ENCODE measurements at regions not wholly inside any gene's neighbourhood (a gene's known extent, or its start where the extent isn't known, plus 50 kb on each side); places are given as distances from the start of the nearest gene placed in this dataset.

GRCh38 chr13:18998389-18998788, 183.2 kb downstream of the TUBA3C start:
- DNase-seq = no peak
- intact Hi-C loops (cut with DNase I) = no loop called here
- no peaks in the 10 kb centered on the region for H3K4me1 ChIP-seq
- no peaks in the 10 kb centered on the region for H3K36me3 ChIP-seq
- H3K4me3 ChIP-seq = no peak overlapping the region
- ATAC-seq = peak in 1 of 2 donors; percentile 35
- no peak for TF ChIP-seq CTCF (IDR thresholded peaks at IDR 0.05)
- H3K27me3 ChIP-seq (ENCODE audit: low read depth) = no peaks in the 10 kb centered on the region
- peaks cover 4% of the 10 kb centered on the region for H3K9me3 ChIP-seq
- H3K27ac ChIP-seq = no peak overlapping the region

GRCh38 chr13:18996627-18997051, 185.0 kb downstream of the TUBA3C start:
- no peak for ATAC-seq
- no peak overlapping the region for H3K27ac ChIP-seq
- H3K27me3 ChIP-seq (ENCODE audit: low read depth) = no peaks in the 10 kb centered on the region
- no peak for TF ChIP-seq CTCF (IDR thresholded peaks at IDR 0.05)
- H3K4me1 ChIP-seq = no peaks in the 10 kb centered on the region
- no peaks in the 10 kb centered on the region for H3K36me3 ChIP-seq
- intact Hi-C loops (cut with DNase I) = no loop called here
- peaks cover 8% of the 10 kb centered on the region for H3K9me3 ChIP-seq
- DNase-seq = no peak
- no peak overlapping the region for H3K4me3 ChIP-seq

- peaks cover 8% of the 10 kb centered on the region for H3K9me3 ChIP-seq
- DNase-seq (no peak), ATAC-seq (no peak)
- H3K27me3 ChIP-seq (ENCODE audit: low read depth) = no peaks in the 10 kb centered on the region
- H3K4me3 ChIP-seq = no peak overlapping the region
- intact Hi-C loops (cut with DNase I) = no loop called here
- H3K4me1 ChIP-seq = no peaks in the 10 kb centered on the region
- no peaks in the 10 kb centered on the region for H3K36me3 ChIP-seq
- no peak for TF ChIP-seq CTCF (IDR thresholded peaks at IDR 0.05)
- H3K27ac ChIP-seq = no peak overlapping the region
These were observed 185.4 kb downstream of the TUBA3C start for GRCh38 chr13:18996221-18996620.

GRCh38 chr13:18995259-18995873, 186.3 kb downstream of the TUBA3C start:
- Histone ChIP-seq H3K9me3 (peaks cover 8% of the 10 kb centered on the region), H3K27me3 (ENCODE audit: low read depth) (no peaks in the 10 kb centered on the region), H3K4me1 (no peaks in the 10 kb centered on the region), H3K4me3 (no peak overlapping the region), H3K36me3 (no peaks in the 10 kb centered on the region), H3K27ac (no peak overlapping the region)
- ATAC-seq = no peak
- no peak for DNase-seq
- no peak for TF ChIP-seq CTCF (IDR thresholded peaks at IDR 0.05)
- intact Hi-C loops (cut with DNase I) = no loop called here

- Histone ChIP-seq H3K4me3 (no peak overlapping the region), H3K27me3 (ENCODE audit: low read depth) (no peaks in the 10 kb centered on the region), H3K4me1 (no peaks in the 10 kb centered on the region), H3K9me3 (peaks cover 8% of the 10 kb centered on the region), H3K27ac (no peak overlapping the region), H3K36me3 (no peaks in the 10 kb centered on the region)
- DNase-seq (no peak), ATAC-seq (no peak)
- TF ChIP-seq CTCF (IDR thresholded peaks at IDR 0.05) = no peak
- intact Hi-C loops (cut with DNase I) = no loop called here
These were observed 187.6 kb downstream of the TUBA3C start for GRCh38 chr13:18993884-18994660.

Measured in lower lobe of right lung (tissue), 2 donors.